ENCODE measurements at regions not wholly inside any gene's neighbourhood (a gene's known extent, or its start where the extent isn't known, plus 50 kb on each side); places are given as distances from the start of the nearest gene placed in this dataset.

- TF ChIP-seq CTCF (conservative IDR thresholded peaks at IDR 0.05; ENCODE audit: low read depth, low read length) (no peak), POLR2A (IDR thresholded peaks at IDR 0.05; ENCODE audit: low read depth, low read length) (no peak), RAD21 (IDR thresholded peaks at IDR 0.05; ENCODE audit: low read length) (no peak), CEBPB (IDR thresholded peaks at IDR 0.05; ENCODE audit: low read depth, low read length) (no peak), ELK1 (IDR thresholded peaks at IDR 0.05; ENCODE audit: borderline replicate concordance, low read depth, low read length) (no peak), RFX5 (IDR thresholded peaks at IDR 0.05; ENCODE audit: low read depth, low read length) (no peak)
Measured at GRCh38 chr9:23438299-23438907, 387.6 kb downstream of the ELAVL2 start.

Measured in IMR-90 (cell line).